Pancreas (tissue), 10 donors: ENCODE measurements at regions not wholly inside any gene's neighbourhood (a gene's known extent, or its start where the extent isn't known, plus 50 kb on each side); places are given as distances from the start of the nearest gene placed in this dataset.

Source experiments
- ATAC-seq, 4 donors: fragments of 200-7000 bp; cut with Tn5 transposase; one replicate each; pipeline versions ENCODE4 v1.8.0 to v1.9.1; 2020; ENCODE audit warnings: mild to moderate bottlenecking in 4 of 4, moderate library complexity in 4 of 4
- DNase-seq, 6 donors: peaks; one replicate each; pipeline ENCODE4 v3.0.0-alpha.2; 2020
- FAIRE-seq: peaks from 2 replicates; lab custom pipeline; 2012; peaks lifted over from hg19 to GRCh38; lab: Jason Lieb, UNC
- H3K27ac ChIP-seq, 4 donors: fragments of 200-600 bp; sonication (generic); 1 replicate in 3 of 4; 2 replicates in 1 of 4; pipeline versions ENCODE4 v1.5.0 to v1.8.0; 2020
- H3K27me3 ChIP-seq, 4 donors: fragments of 200-600 bp; one replicate each; pipeline ENCODE4 v1.8.0; 2021
- H3K36me3 ChIP-seq, 3 donors: fragments of 200-600 bp; sonication (generic) in 1 of 3; one replicate each; pipeline versions ENCODE4 v1.5.0 to v1.8.0; 2020 to 2021
- H3K4me1 ChIP-seq, 3 donors: fragments of 200-600 bp; one replicate each; pipeline ENCODE4 v1.8.0; 2021
- H3K4me3 ChIP-seq, 4 donors: fragments of 200-600 bp; sonication (generic) in 2 of 4; one replicate each; pipeline versions ENCODE4 v1.5.0 to v1.8.0; 2020 to 2021
- H3K9me3 ChIP-seq, 4 donors: fragments of 200-600 bp; one replicate each; pipeline ENCODE4 v1.8.0; 2021
- CTCF ChIP-seq, 4 donors: fragments of 200-600 bp; sonication (generic) in 3 of 4; IDR thresholded peaks; one replicate each; pipeline versions ENCODE4 v1.5.0 to v1.8.0; 2021; ENCODE audit warnings: antibody characterized with exemption in 4 of 4
- WGBS, 2 donors: extraction: QIAGEN DNeasy Blood & Tissue Kit; methylation state at CpG; one replicate each; pipeline ENCODE4 v1.1.7; 2013; 5-methylcytosine and 5-hydroxymethylcytosine counted together
- intact Hi-C, 3 donors: fragments of 100-400 bp; cut with DNase I; formaldehyde crosslinking; loops; one replicate each; pipeline versions ENCODE4 v1.11.1 to v1.14.2; 2022
- donor health status: healthy with polysubstance abuse.
- donor health status: DM: no; HTN: no; CAD: no; lungs with moderate emphysema.
- donor health status: DM: no; HTN: no; CAD: no.
- donor health status: control.
- donor health status: control.
- donor health status: Bipolar disorder and iron deficiency.
- donor health status: DM: yes; HTN: yes; CAD: no.
- donor health status: DM: no; HTN: no; CAD: no.
- donor health status: DM: no; HTN: no; CAD: no.
- donor health status: DM: yes; HTN: yes; CAD: no.

- no peaks in the 10 kb centered on the region for H3K27me3 ChIP-seq
- H3K4me3 ChIP-seq = no peak overlapping the region
- WGBS, 2 donors = 78 to 85% methylated on average over 1 of the region's 1 CpG
- H3K4me1 ChIP-seq = no peaks in the 10 kb centered on the region
- H3K9me3 ChIP-seq = no peaks in the 10 kb centered on the region
- no peak for FAIRE-seq
- DNase-seq = no peak
- no peak for TF ChIP-seq CTCF (IDR thresholded peaks at IDR 0.05)
- H3K36me3 ChIP-seq = no peaks in the 10 kb centered on the region
- intact Hi-C loops = no loop called here
- no peak overlapping the region for H3K27ac ChIP-seq
- ATAC-seq = no peak
Observed at GRCh38 chr10:109277456-109277855, 645.9 kb downstream of the XPNPEP1 start.

GRCh38 chr10:109275960-109276359 lies 647.4 kb downstream of the XPNPEP1 start:
- no peak for DNase-seq
- no peak for ATAC-seq

DNA sequence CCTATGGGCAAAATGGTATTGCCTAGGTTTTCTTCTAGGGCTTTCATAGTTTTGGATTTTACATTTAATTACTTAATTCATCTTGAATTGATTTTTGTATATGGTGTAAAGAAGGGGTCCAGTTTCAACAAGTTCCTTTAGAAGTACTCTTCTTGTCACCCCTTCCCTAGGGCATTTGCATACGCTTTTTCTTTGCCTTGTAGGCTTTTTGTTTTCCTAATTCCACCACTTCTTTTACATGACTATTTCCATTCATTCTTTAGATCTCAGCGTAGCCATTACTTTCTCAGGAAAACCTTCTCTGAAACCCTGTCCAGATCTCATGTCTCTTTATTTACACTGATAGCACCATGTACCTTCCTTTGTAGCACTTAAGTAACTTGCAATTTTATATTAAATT lies 648.6 kb downstream of the XPNPEP1 start:
- WGBS, 2 donors = 84 to 88% methylated on average over 2 of the region's 2 CpGs
- no peaks in the 10 kb centered on the region for H3K9me3 ChIP-seq
- no peaks in the 10 kb centered on the region for H3K36me3 ChIP-seq
- no peak overlapping the region for H3K27ac ChIP-seq
- H3K4me1 ChIP-seq = no peaks in the 10 kb centered on the region
- FAIRE-seq (no peak), DNase-seq (no peak), ATAC-seq (no peak)
- no peak for TF ChIP-seq CTCF (IDR thresholded peaks at IDR 0.05)
- no peaks in the 10 kb centered on the region for H3K27me3 ChIP-seq
- H3K4me3 ChIP-seq = no peak overlapping the region
- intact Hi-C loops = no loop called here

More at GRCh38 chr10:109275960-109276359, 647.4 kb downstream of the XPNPEP1 start:
- no peak for FAIRE-seq
- 0 to 21% methylated on average over 1 of the region's 1 CpG for WGBS, 2 donors
- no peak overlapping the region for H3K27ac ChIP-seq
- H3K9me3 ChIP-seq = no peaks in the 10 kb centered on the region
- no peaks in the 10 kb centered on the region for H3K27me3 ChIP-seq
- no peaks in the 10 kb centered on the region for H3K4me1 ChIP-seq
- TF ChIP-seq CTCF (IDR thresholded peaks at IDR 0.05) = no peak
- H3K4me3 ChIP-seq = no peak overlapping the region
- intact Hi-C loops = no loop called here
- no peaks in the 10 kb centered on the region for H3K36me3 ChIP-seq

DNA sequence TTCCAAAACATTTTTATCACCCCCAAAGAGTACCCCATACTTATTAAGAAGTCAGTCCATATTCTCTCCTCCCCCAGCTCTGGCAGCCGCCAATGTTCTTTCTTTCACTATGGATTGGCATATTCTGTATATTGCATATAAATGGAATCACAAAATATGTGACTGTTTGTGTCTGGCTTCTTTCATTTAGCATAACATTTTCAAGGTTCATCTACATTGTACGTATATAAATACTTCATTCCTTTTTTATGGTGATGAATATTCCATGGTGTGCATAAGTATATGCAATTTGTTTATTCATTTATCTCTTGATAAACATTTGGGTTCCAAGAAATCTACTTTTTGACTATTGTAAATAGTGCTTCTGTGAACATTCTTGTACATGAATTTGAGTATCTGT lies 653.1 kb downstream of the XPNPEP1 start:
- TF ChIP-seq CTCF (IDR thresholded peaks at IDR 0.05) = no peak
- Histone ChIP-seq H3K27ac (no peak overlapping the region), H3K9me3 (no peaks in the 10 kb centered on the region), H3K27me3 (no peaks in the 10 kb centered on the region), H3K4me1 (no peaks in the 10 kb centered on the region), H3K36me3 (no peaks in the 10 kb centered on the region), H3K4me3 (no peak overlapping the region)
- no peak for ATAC-seq
- no peak for DNase-seq
- FAIRE-seq = no peak
- intact Hi-C loops = no loop called here
- 73 to 81% methylated on average over 2 of the region's 2 CpGs for WGBS, 2 donors

DNA sequence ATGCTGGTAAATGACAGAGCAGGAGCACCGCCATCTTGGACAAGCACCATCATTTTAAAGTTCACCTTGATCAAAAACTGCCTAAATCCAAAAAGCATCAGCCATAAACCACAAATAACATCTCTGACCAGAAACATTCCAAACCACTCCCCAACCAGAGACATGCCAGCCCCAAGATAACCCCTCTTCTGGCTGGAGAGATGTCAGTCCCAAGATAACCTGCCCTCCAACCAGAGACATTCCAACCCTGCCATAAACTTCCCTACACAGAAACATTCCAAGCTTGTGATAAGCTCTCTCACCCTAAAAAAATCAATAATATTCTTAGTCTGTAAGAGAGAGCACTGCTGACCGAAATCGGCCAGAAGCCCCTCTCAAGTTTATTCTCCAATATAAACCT lies 659.3 kb downstream of the XPNPEP1 start:
- Histone ChIP-seq H3K4me1 (no peaks in the 10 kb centered on the region), H3K36me3 (no peaks in the 10 kb centered on the region), H3K9me3 (no peaks in the 10 kb centered on the region), H3K27ac (no peak overlapping the region), H3K4me3 (no peak overlapping the region), H3K27me3 (no peaks in the 10 kb centered on the region)
- intact Hi-C loops = no loop called here
- FAIRE-seq = no peak
- no peak for TF ChIP-seq CTCF (IDR thresholded peaks at IDR 0.05)
- ATAC-seq = no peak
- WGBS, 2 donors = 58 to 63% methylated on average over 3 of the region's 3 CpGs
- no peak for DNase-seq
